Heart left ventricle (tissue), 16 donors: ENCODE measurements at regions not wholly inside any gene's neighbourhood (a gene's known extent, or its start where the extent isn't known, plus 50 kb on each side); places are given as distances from the start of the nearest gene placed in this dataset.
"Not testable (repeated sequence)": the region's sequence is repeated elsewhere in the genome, so short reads cannot be mapped to it uniquely, and the experiment has no call there.

Experiments
- ATAC-seq, 4 donors: fragments of 200-7000 bp; cut with Tn5 transposase; one replicate each; pipeline ENCODE4 v1.9.1; 2020 to 2022; ENCODE audit warnings: moderate library complexity in 4 of 4, mild to moderate bottlenecking in 3 of 4, moderate number of reproducible peaks in 1 of 4
- DNase-seq, 5 donors: peaks; one replicate each; pipeline ENCODE4 v3.0.0-alpha.2; 2020
- H3K27ac ChIP-seq, 12 donors: fragments of 200-600 bp; sonication (generic) in 4 of 12; one replicate each; pipeline versions ENCODE4 v1.5.0 to v1.8.0; 2016 to 2022; ENCODE audit warnings: mild to moderate bottlenecking in 2 of 12
- H3K27me3 ChIP-seq, 9 donors: fragments of 200-600 bp; sonication (generic) in 2 of 9; one replicate each; pipeline versions ENCODE4 v1.5.1 to v1.8.0; 2016 to 2022; ENCODE audit warnings: mild to moderate bottlenecking in 3 of 9
- H3K36me3 ChIP-seq, 9 donors: fragments of 200-600 bp; sonication (generic) in 2 of 9; one replicate each; pipeline versions ENCODE4 v1.5.0 to v1.8.0; 2018 to 2022; ENCODE audit warnings: mild to moderate bottlenecking in 2 of 9
- H3K4me1 ChIP-seq, 12 donors: fragments of 200-600 bp; sonication (generic) in 4 of 12; one replicate each; pipeline versions ENCODE4 v1.5.0 to v1.8.0; 2016 to 2022; ENCODE audit warnings: mild to moderate bottlenecking in 3 of 12
- H3K4me3 ChIP-seq, 12 donors: fragments of 200-600 bp; sonication (generic) in 4 of 12; one replicate each; pipeline versions ENCODE4 v1.5.0 to v1.8.0; 2017 to 2022; ENCODE audit warnings: mild to moderate bottlenecking in 9 of 12, moderate library complexity in 4 of 12
- H3K9me3 ChIP-seq, 12 donors: fragments of 200-600 bp; sonication (generic) in 4 of 12; one replicate each; pipeline versions ENCODE4 v1.5.0 to v1.8.0; 2016 to 2022; ENCODE audit warnings: mild to moderate bottlenecking in 1 of 12
- POLR2A ChIP-seq, 2 donors: fragments of 450-650 bp; IDR thresholded peaks; one replicate each; pipeline ENCODE4 v1.6.1; 2017; ENCODE audit warnings: antibody characterized with exemption in 2 of 2, mild to moderate bottlenecking in 2 of 2, moderate library complexity in 2 of 2
- WGBS, 4 donors: extraction: QIAGEN DNeasy Blood & Tissue Kit in 2 of 4; methylation state at CpG; one replicate each; pipeline versions ENCODE4 v1.1.5 to v1.1.7; 2013 to 2018; 5-methylcytosine and 5-hydroxymethylcytosine counted together
- intact Hi-C, 10 donors: fragments of 100-400 bp; cut with DNase I; formaldehyde crosslinking; loops; one replicate each; pipeline versions ENCODE4 v1.11.1 to v1.14.2; 2022
- TF ChIP-seq, protein P1 (sequence below), 12 donors: fragments of 200-600 bp; sonication (generic) in 4 of 12; IDR thresholded peaks; one replicate each; pipeline versions ENCODE4 v1.5.0 to v1.8.0; 2018 to 2022; ENCODE audit warnings: antibody characterized with exemption in 12 of 12, mild to moderate bottlenecking in 5 of 12
- donor health status: ischemic (EF 13 %, LVEDD 7.1; RV severe dilation, severe dysfunction).
- donor health status: healthy with polysubstance abuse.
- donor health status: DM: no; HTN: yes; CAD: no.
- donor health status: DM: no; HTN: no; CAD: no.
- donor health status: ischemic (EF 25% LVEDD 6.9; RV normal size, moderate dysfunction).
- donor health status: ischemic (EF 25% LVEDD 5.7; RV mildly dilated, moderate dysfunction).
- donor health status: healthy.
- donor health status: DM: yes; HTN: yes; CAD: no.
- donor health status: ischemic (EF 35%, LVEDD 5.7; RV mildly dilated, moderate dysfunction).
- donor health status: nonischemic (EF 11% LVEDD 7.7; RV severe dilation, severe dysfunction).
- donor health status: DM: yes; HTN: yes; CAD: no.
- donor health status: PGD.
- donor health status: ischemic (EF 29% LVEDD 5.4; RV normal size, mild dysfunction).
- donor health status: nonischemic (EF 23%, LVEDD 6.1; RV moderate dilation, normal function).

- H3K27me3 ChIP-seq: peaks cover 0 to 33% (median 2%) of the 10 kb centered on the region in 9 donors
- no peaks in the 10 kb centered on the region for H3K4me1 ChIP-seq
- no peak overlapping the region for H3K27ac ChIP-seq
- TF ChIP-seq, protein P1, sequence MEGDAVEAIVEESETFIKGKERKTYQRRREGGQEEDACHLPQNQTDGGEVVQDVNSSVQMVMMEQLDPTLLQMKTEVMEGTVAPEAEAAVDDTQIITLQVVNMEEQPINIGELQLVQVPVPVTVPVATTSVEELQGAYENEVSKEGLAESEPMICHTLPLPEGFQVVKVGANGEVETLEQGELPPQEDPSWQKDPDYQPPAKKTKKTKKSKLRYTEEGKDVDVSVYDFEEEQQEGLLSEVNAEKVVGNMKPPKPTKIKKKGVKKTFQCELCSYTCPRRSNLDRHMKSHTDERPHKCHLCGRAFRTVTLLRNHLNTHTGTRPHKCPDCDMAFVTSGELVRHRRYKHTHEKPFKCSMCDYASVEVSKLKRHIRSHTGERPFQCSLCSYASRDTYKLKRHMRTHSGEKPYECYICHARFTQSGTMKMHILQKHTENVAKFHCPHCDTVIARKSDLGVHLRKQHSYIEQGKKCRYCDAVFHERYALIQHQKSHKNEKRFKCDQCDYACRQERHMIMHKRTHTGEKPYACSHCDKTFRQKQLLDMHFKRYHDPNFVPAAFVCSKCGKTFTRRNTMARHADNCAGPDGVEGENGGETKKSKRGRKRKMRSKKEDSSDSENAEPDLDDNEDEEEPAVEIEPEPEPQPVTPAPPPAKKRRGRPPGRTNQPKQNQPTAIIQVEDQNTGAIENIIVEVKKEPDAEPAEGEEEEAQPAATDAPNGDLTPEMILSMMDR (IDR thresholded peaks at IDR 0.05): no peak
- TF ChIP-seq POLR2A (IDR thresholded peaks at IDR 0.05): no peak
- 52 to 64% (median 60%) methylated on average over 22 to 24 of the region's 24 CpGs for WGBS, 4 donors
- ATAC-seq (no peak), DNase-seq (no peak)
- intact Hi-C loops: no loop called here
- H3K36me3 ChIP-seq: no peaks in the 10 kb centered on the region
- no peak overlapping the region for H3K4me3 ChIP-seq
- H3K9me3 ChIP-seq: no peaks in the 10 kb centered on the region
Measured at GRCh38 chr9:135357863-135358551, 121.6 kb upstream of the PPP1R26 start.

DNA sequence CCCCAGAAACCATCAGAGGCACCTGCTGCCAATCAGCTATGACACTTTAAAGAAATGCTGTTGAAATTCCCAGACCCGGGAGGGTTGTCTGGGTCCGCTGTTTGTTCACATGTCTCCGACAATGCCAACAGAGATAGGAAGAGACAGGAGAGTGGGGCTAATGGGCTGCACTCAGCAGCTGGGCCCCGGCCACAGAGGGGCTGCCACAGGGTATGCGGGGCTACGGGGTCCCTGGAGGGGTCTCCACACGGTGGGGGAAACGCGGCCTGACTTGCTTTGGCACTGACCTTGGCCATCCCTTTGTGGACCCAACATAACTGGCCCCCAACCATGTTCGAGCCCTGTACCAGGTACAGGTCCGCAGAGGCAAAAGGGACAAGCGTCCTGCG is 121.0 kb upstream of the PPP1R26 start:
- intact Hi-C loops: no loop called here
- WGBS, 4 donors: 79 to 84% (median 80%) methylated on average over 13 of the region's 13 CpGs
- DNase-seq (no peak), ATAC-seq (no peak)
- Histone ChIP-seq H3K9me3 (no peaks in the 10 kb centered on the region), H3K36me3 (no peaks in the 10 kb centered on the region), H3K4me3 (no peak overlapping the region), H3K27ac (no peak overlapping the region), H3K27me3 (peaks cover 0 to 28% (median 2%) of the 10 kb centered on the region in 9 donors), H3K4me1 (no peaks in the 10 kb centered on the region)
- TF ChIP-seq, protein P1 (IDR thresholded peaks at IDR 0.05): no peak
- TF ChIP-seq POLR2A (IDR thresholded peaks at IDR 0.05): no peak

- 76 to 93% (median 86%) methylated on average over 5 of the region's 5 CpGs for WGBS, 4 donors
- H3K36me3 ChIP-seq: no peaks in the 10 kb centered on the region
- no peak for TF ChIP-seq POLR2A (IDR thresholded peaks at IDR 0.05)
- TF ChIP-seq, protein P1 (IDR thresholded peaks at IDR 0.05): no peak
- peaks cover 0 to 21% (median 2%) of the 10 kb centered on the region in 9 donors for H3K27me3 ChIP-seq
- H3K9me3 ChIP-seq: no peaks in the 10 kb centered on the region
- DNase-seq: no peak
- H3K27ac ChIP-seq: no peak overlapping the region
- intact Hi-C loops: no loop called here
- no peaks in the 10 kb centered on the region for H3K4me1 ChIP-seq
- no peak for ATAC-seq
- no peak overlapping the region for H3K4me3 ChIP-seq
Measured at GRCh38 chr9:135359764-135360163, 119.8 kb upstream of the PPP1R26 start.

- WGBS, 4 donors: 83 to 88% (median 85%) methylated on average over 7 of the region's 7 CpGs
- intact Hi-C loops: no loop called here
- DNase-seq: no peak
Measured at GRCh38 chr9:135360617-135361016, 119.0 kb upstream of the PPP1R26 start.

DNA sequence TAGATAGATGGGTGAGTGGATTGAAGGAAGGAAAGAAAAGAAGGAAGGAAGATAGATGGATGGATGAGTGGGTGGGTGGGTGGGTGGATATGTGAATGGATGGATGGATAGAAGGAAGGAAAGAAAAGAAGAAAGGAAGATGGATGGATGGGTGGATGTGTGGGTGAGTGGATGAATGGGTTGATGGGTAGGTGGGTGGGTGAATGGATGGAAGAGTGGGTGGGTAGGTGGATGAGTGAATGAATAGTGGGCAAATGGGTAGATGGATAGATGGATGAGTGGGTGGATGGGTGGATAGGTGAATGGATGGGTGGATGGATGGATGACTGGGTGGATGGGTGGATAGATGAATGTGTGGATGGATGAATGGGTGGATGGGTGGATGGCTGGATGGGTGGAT is 117.9 kb upstream of the PPP1R26 start:
- H3K4me3 ChIP-seq, ATAC-seq, H3K36me3 ChIP-seq, H3K27ac ChIP-seq, DNase-seq, H3K4me1 ChIP-seq, intact Hi-C loops, H3K9me3 ChIP-seq: not testable (repeated sequence)
- peaks cover 0 to 20% (median 0%) of the 10 kb centered on the region in 9 donors for H3K27me3 ChIP-seq

More at GRCh38 chr9:135360617-135361016, 119.0 kb upstream of the PPP1R26 start:
- no peak overlapping the region for H3K4me3 ChIP-seq
- H3K27me3 ChIP-seq: peaks cover 0 to 20% (median 0%) of the 10 kb centered on the region in 9 donors
- H3K27ac ChIP-seq: no peak overlapping the region
- no peaks in the 10 kb centered on the region for H3K36me3 ChIP-seq
- H3K4me1 ChIP-seq: no peaks in the 10 kb centered on the region
- TF ChIP-seq, protein P1 (IDR thresholded peaks at IDR 0.05): no peak
- TF ChIP-seq POLR2A (IDR thresholded peaks at IDR 0.05): no peak
- no peak for ATAC-seq
- H3K9me3 ChIP-seq: no peaks in the 10 kb centered on the region
